HCT116 (cell line): ENCODE measurements at regions not wholly inside any gene's neighbourhood (a gene's known extent, or its start where the extent isn't known, plus 50 kb on each side); places are given as distances from the start of the nearest gene placed in this dataset.

Source experiments
- ATAC-seq: fragments of 200-7000 bp; cut with Tn5 transposase; 2 replicates; pipeline ENCODE4 v1.9.1; 2020; ENCODE audit warnings: mild to moderate bottlenecking, moderate library complexity
- BruUV-seq: library from RNA; stranded (reverse); fragments of 400-500 nt; replicated peaks from 2 replicates; lab custom pipeline; 2021; lab: Mats Ljungman, UMichigan
- CTCF ChIA-PET: fragments of 300-600 bp; sonication (Branson Sonifier 250); formaldehyde crosslinking; loops from one replicate; lab custom pipeline; 2021; ENCODE audit warnings: antibody characterized with exemption; lab: Charles Lee
- POLR2A ChIA-PET: fragments of 300-600, 350-600 bp; sonication (Branson Sonifier 250); formaldehyde crosslinking; loops from one replicate; lab custom pipeline; 2021; ENCODE audit warnings: antibody characterized with exemption; lab: Charles Lee
- RAD21 ChIA-PET, 2 experiments: fragments of 300-600 bp; sonication (Branson Sonifier 250); formaldehyde crosslinking; loops; one replicate each; lab custom pipeline; 2023; ENCODE audit warnings: low total read pairs in 2 of 2; ENCODE audit not compliant: uncharacterized antibody in 2 of 2, unreplicated experiment in 2 of 2, low non-redundant PET in 1 of 2; lab: Charles Lee
- DNase-seq: peaks from one replicate; pipeline ENCODE4 v3.0.0-alpha.2; 2010; ENCODE audit warnings: low read depth, low spot score
- H2AFZ ChIP-seq: fragments of 200-600 bp; shearing (Covaris generic), sonication (generic); 2 replicates; pipeline ENCODE4 v1.6.1; 2017; ENCODE audit warnings: low read depth, mixed run types, mixed read lengths, antibody characterized with exemption, low read length; ENCODE audit not compliant: poor library complexity, severe bottlenecking
- H3K27ac ChIP-seq: 2 replicates; pipeline ENCODE4 v1.5.1; 2012; ENCODE audit warnings: low read depth, low read length
- H3K27me3 ChIP-seq: fragments of 200-600 bp; sonication (generic); 2 replicates; pipeline ENCODE4 v1.6.1; 2016; ENCODE audit warnings: mixed run types, low read length, mixed read lengths; ENCODE audit not compliant: insufficient read depth
- H3K36me3 ChIP-seq, 2 experiments: fragments of 200-500 bp in 1 of 2; fragments of 200-600 bp in 1 of 2; sonication (Bioruptor generic) in 1 of 2; sonication (generic) in 1 of 2; 2 replicates each; pipeline versions ENCODE4 v1.5.1 to v1.6.1; 2014 to 2016; ENCODE audit warnings: low read length in 2 of 2, inconsistent platforms in 1 of 2, mixed read lengths in 1 of 2, mixed run types in 1 of 2; ENCODE audit not compliant: insufficient read depth in 2 of 2, control insufficient read depth in 1 of 2
- H3K4me1 ChIP-seq, 2 experiments: fragments of 200-600 bp in 1 of 2; sonication (generic) in 1 of 2; 2 replicates each; pipeline versions ENCODE4 v1.5.1 to v1.6.1; 2012 to 2017; ENCODE audit warnings: low read length in 2 of 2, inconsistent platforms in 1 of 2, mild to moderate bottlenecking in 1 of 2, mixed read lengths in 1 of 2, mixed run types in 1 of 2, moderate library complexity in 1 of 2; ENCODE audit not compliant: insufficient read depth in 2 of 2, control insufficient read depth in 1 of 2
- H3K4me2 ChIP-seq: fragments of 200-600 bp; sonication (generic); 2 replicates; pipeline ENCODE4 v1.6.1; 2017; ENCODE audit warnings: mixed run types, low read length, mixed read lengths
- H3K4me3 ChIP-seq, 2 experiments: fragments of 200-600 bp in 1 of 2; sonication (generic) in 1 of 2; replicated peaks in 1 of 2; 2 replicates each; pipeline ENCODE4 v1.5.1; 2011 to 2016; ENCODE audit warnings: low read length in 2 of 2, control low read depth in 1 of 2, low read depth in 1 of 2, mild to moderate bottlenecking in 1 of 2, mixed read lengths in 1 of 2, mixed run types in 1 of 2
- H3K79me2 ChIP-seq: fragments of 200-600 bp; sonication (generic); 2 replicates; pipeline ENCODE4 v1.6.1; 2017; ENCODE audit warnings: mild to moderate bottlenecking, mixed run types, low read length, moderate library complexity, mixed read lengths; ENCODE audit not compliant: insufficient read depth
- H3K9ac ChIP-seq: fragments of 200-600 bp; sonication (generic); 2 replicates; pipeline ENCODE4 v1.6.1; 2016; ENCODE audit warnings: low read length, mixed read lengths
- H3K9me2 ChIP-seq: fragments of 200-600 bp; sonication (generic), shearing (Covaris generic); 2 replicates; pipeline ENCODE4 v1.6.1; 2017; ENCODE audit warnings: mixed run types, mild to moderate bottlenecking, moderate library complexity; ENCODE audit not compliant: insufficient read depth
- H3K9me3 ChIP-seq, 2 experiments: fragments of 200-500 bp in 1 of 2; fragments of 200-600 bp in 1 of 2; sonication (Bioruptor generic) in 1 of 2; sonication (generic) in 1 of 2; 2 replicates each; pipeline ENCODE4 v1.6.1; 2014 to 2017; ENCODE audit warnings: low read length in 2 of 2, mixed read lengths in 2 of 2, inconsistent platforms in 1 of 2, low read depth in 1 of 2, mild to moderate bottlenecking in 1 of 2, mixed run types in 1 of 2, moderate library complexity in 1 of 2; ENCODE audit not compliant: control insufficient read depth in 1 of 2, insufficient read depth in 1 of 2
- H4K20me1 ChIP-seq: fragments of 200-600 bp; sonication (generic), shearing (Covaris generic); 2 replicates; pipeline ENCODE4 v1.6.1; 2017; ENCODE audit warnings: mixed run types, mild to moderate bottlenecking, moderate library complexity; ENCODE audit not compliant: insufficient read depth
- CTCF ChIP-seq, 3 experiments: fragments of 200-600 bp in 1 of 3; sonication (generic) in 1 of 3; IDR thresholded peaks in 2 of 3; conservative IDR thresholded peaks in 1 of 3; 2 replicates each; pipeline ENCODE4 v1.5.1; 2012 to 2017; ENCODE audit warnings: low read depth in 2 of 3, low read length in 2 of 3, antibody characterized with exemption in 1 of 3, borderline replicate concordance in 1 of 3, control low read depth in 1 of 3, mild to moderate bottlenecking in 1 of 3, mixed read lengths in 1 of 3, mixed run types in 1 of 3, moderate library complexity in 1 of 3; ENCODE audit not compliant: insufficient read depth in 1 of 3
- EGR1 ChIP-seq: IDR thresholded peaks from 2 replicates; pipeline ENCODE4 v1.6.1; 2012; ENCODE audit warnings: low read depth
- JUND ChIP-seq: IDR thresholded peaks from 2 replicates; pipeline ENCODE4 v1.6.1; 2012
- MAX ChIP-seq: IDR thresholded peaks from 2 replicates; pipeline ENCODE4 v1.6.1; 2012
- POLR2AphosphoS5 ChIP-seq: IDR thresholded peaks from 2 replicates; pipeline ENCODE4 v1.6.1; 2011; ENCODE audit warnings: mild to moderate bottlenecking, low read depth, low read length, moderate library complexity
- SIN3A ChIP-seq: IDR thresholded peaks from 2 replicates; pipeline ENCODE4 v1.6.1; 2012; ENCODE audit warnings: low read depth
- SRF ChIP-seq: IDR thresholded peaks from 2 replicates; pipeline ENCODE4 v1.6.1; 2012; ENCODE audit warnings: low read depth
- ZNF274 ChIP-seq: fragments of 200-500 bp; sonication (Bioruptor generic); IDR thresholded peaks from 2 replicates; pipeline ENCODE4 v1.6.1; 2014; ENCODE audit warnings: mild to moderate bottlenecking, low read depth, low read length, inconsistent platforms
- intact Hi-C: fragments of 100-400 bp; cut with micrococcal nuclease; formaldehyde crosslinking; loops from 2 replicates; pipeline ENCODE4 v1.10.0; 2022

- Histone ChIP-seq H3K4me1 (no peaks in the 10 kb centered on the region), H3K4me3 (no peak overlapping the region), H3K79me2 (no peaks in the 10 kb centered on the region), H3K27me3 (peaks cover 13% of the 10 kb centered on the region), H2AFZ (no peak overlapping the region), H3K9me3 (no peaks in the 10 kb centered on the region), H3K4me2 (no peak overlapping the region), H3K9me2 (no peaks in the 10 kb centered on the region), H3K27ac (no peak overlapping the region), H3K36me3 (no peaks in the 10 kb centered on the region), H4K20me1 (no peaks in the 10 kb centered on the region), H3K9ac (no peak overlapping the region)
- ChIA-PET CTCF (no interaction called here), POLR2A (no interaction called here), RAD21 (no interaction called here)
- BruUV-seq: no TSS peak
- DNase-seq: no peak
- intact Hi-C loops: no loop called here
- ATAC-seq: no peak
- TF ChIP-seq POLR2AphosphoS5: no peak
Observed at GRCh38 chr1:4016351-4017130, 116.5 kb upstream of the C1orf174 start.

GRCh38 chr1:4017636-4018365 is 117.7 kb upstream of the C1orf174 start:
- TF ChIP-seq MAX (no peak), CTCF (IDR thresholded peaks at IDR 0.05 in 2 of 3, conservative IDR thresholded peaks at IDR 0.05 in 1 of 3; ENCODE audit: borderline replicate concordance in 1 of 3, insufficient read depth in 1 of 3, low read depth in 2 of 3, low read length in 2 of 3) (no peak), SIN3A (no peak), ZNF274 (no peak), EGR1 (no peak), SRF (no peak), JUND (no peak)
- RAD21 ChIA-PET: no interaction called here
- no peak for DNase-seq

More at GRCh38 chr1:4017636-4018365, 117.7 kb upstream of the C1orf174 start:
- no peaks in the 10 kb centered on the region for H3K9me2 ChIP-seq
- no peaks in the 10 kb centered on the region for H3K4me1 ChIP-seq
- no peaks in the 10 kb centered on the region for H3K79me2 ChIP-seq
- no peak overlapping the region for H2AFZ ChIP-seq
- H3K4me2 ChIP-seq: no peak overlapping the region
- BruUV-seq: no TSS peak
- peaks cover 13% of the 10 kb centered on the region for H3K27me3 ChIP-seq
- no peaks in the 10 kb centered on the region for H4K20me1 ChIP-seq
- ChIA-PET CTCF (no interaction called here), POLR2A (no interaction called here)
- no peaks in the 10 kb centered on the region for H3K36me3 ChIP-seq
- intact Hi-C loops: no loop called here
- no peak overlapping the region for H3K27ac ChIP-seq
- no peak overlapping the region for H3K4me3 ChIP-seq
- no peak overlapping the region for H3K9ac ChIP-seq
- no peaks in the 10 kb centered on the region for H3K9me3 ChIP-seq
- ATAC-seq: no peak
